GM23248 (cell line): ENCODE measurements at regions not wholly inside any gene's neighbourhood (a gene's known extent, or its start where the extent isn't known, plus 50 kb on each side); places are given as distances from the start of the nearest gene placed in this dataset.

ENCODE experiments used
- EZH2 ChIP-seq: fragments of 200-600 bp; sonication (generic); IDR thresholded peaks from 2 replicates; pipeline ENCODE4 v1.6.1; 2018; ENCODE audit warnings: antibody characterized with exemption, mild to moderate bottlenecking; ENCODE audit not compliant: insufficient read depth, poor library complexity, severe bottlenecking
- EZH2phosphoT487 ChIP-seq: fragments of 200-600 bp; sonication (generic); IDR thresholded peaks from 2 replicates; pipeline ENCODE4 v1.6.1; 2018; ENCODE audit warnings: antibody characterized with exemption, moderate library complexity, mild to moderate bottlenecking, low read depth; ENCODE audit not compliant: insufficient read depth

DNA sequence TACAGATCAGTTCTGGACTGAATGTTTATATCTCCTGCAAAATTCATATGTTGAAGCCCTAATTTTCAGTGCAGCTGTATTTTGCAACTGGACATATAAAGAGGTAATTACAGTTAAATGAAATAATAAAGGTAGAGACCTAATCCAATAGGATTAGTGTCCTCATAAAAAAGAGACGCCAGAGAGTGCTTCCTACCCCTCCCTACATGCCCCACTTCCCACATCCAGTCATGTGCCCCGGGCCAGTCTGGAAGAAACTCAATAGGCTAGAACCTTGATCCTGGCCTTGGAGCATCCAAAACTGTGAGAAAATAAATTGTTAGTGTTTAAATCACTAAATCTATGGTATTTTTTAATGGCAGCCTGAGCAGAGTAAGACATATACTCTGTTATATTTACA lies 172.3 kb downstream of the ALG10B start:
- TF ChIP-seq EZH2phosphoT487 (no peak), EZH2 (no peak)
